ENCODE measurements at regions not wholly inside any gene's neighbourhood (a gene's known extent, or its start where the extent isn't known, plus 50 kb on each side); places are given as distances from the start of the nearest gene placed in this dataset.

GRCh38 chr6:94344866-94345265, 925.5 kb upstream of the EPHA7 start:
- no peak for TF ChIP-seq CTCF (IDR thresholded peaks at IDR 0.05)
- Mint-ChIP-seq H3K27ac (ENCODE audit: unreplicated experiment) (no peak overlapping the region), H3K4me3 (ENCODE audit: unreplicated experiment) (no peak overlapping the region), H3K36me3 (ENCODE audit: low read depth) (no peaks in the 10 kb centered on the region), H3K27me3 (ENCODE audit: low read depth) (no peaks in the 10 kb centered on the region), H3K9me3 (ENCODE audit: low read depth) (peaks cover 3% of the 10 kb centered on the region), H3K4me1 (ENCODE audit: low read depth) (no peaks in the 10 kb centered on the region)
- no peak for DNase-seq (ENCODE audit: low spot score)

GRCh38 chr6:94341173-94341572, 921.8 kb upstream of the EPHA7 start:
- TF ChIP-seq CTCF (IDR thresholded peaks at IDR 0.05): no peak
- DNase-seq (ENCODE audit: low spot score): no peak
- Mint-ChIP-seq H3K4me3 (ENCODE audit: unreplicated experiment) (no peak overlapping the region), H3K9me3 (ENCODE audit: low read depth) (peaks cover 3% of the 10 kb centered on the region), H3K27ac (ENCODE audit: unreplicated experiment) (no peak overlapping the region), H3K4me1 (ENCODE audit: low read depth) (no peaks in the 10 kb centered on the region), H3K27me3 (ENCODE audit: low read depth) (no peaks in the 10 kb centered on the region), H3K36me3 (ENCODE audit: low read depth) (no peaks in the 10 kb centered on the region)

- no peak overlapping the region for H3K27ac Mint-ChIP-seq (ENCODE audit: unreplicated experiment)
- H3K4me3 Mint-ChIP-seq (ENCODE audit: unreplicated experiment): no peak overlapping the region
- DNase-seq (ENCODE audit: low spot score): no peak
- no peaks in the 10 kb centered on the region for H3K4me1 Mint-ChIP-seq (ENCODE audit: low read depth)
- H3K9me3 Mint-ChIP-seq (ENCODE audit: low read depth): no peaks in the 10 kb centered on the region
- H3K36me3 Mint-ChIP-seq (ENCODE audit: low read depth): no peaks in the 10 kb centered on the region
- H3K27me3 Mint-ChIP-seq (ENCODE audit: low read depth): no peaks in the 10 kb centered on the region
- peak; percentile 61 for TF ChIP-seq CTCF (IDR thresholded peaks at IDR 0.05)
These were observed 904.5 kb upstream of the EPHA7 start for GRCh38 chr6:94323853-94324252.

- no peak overlapping the region for H3K27ac Mint-ChIP-seq (ENCODE audit: unreplicated experiment)
These were observed 881.2 kb upstream of the EPHA7 start for GRCh38 chr6:94300424-94301144.

GRCh38 chr6:94289131-94289530, 869.8 kb upstream of the EPHA7 start:
- H3K9me3 Mint-ChIP-seq (ENCODE audit: low read depth): peaks cover 2% of the 10 kb centered on the region
- no peak overlapping the region for H3K4me3 Mint-ChIP-seq (ENCODE audit: unreplicated experiment)
- H3K27ac Mint-ChIP-seq (ENCODE audit: unreplicated experiment): no peak overlapping the region
- H3K4me1 Mint-ChIP-seq (ENCODE audit: low read depth): no peaks in the 10 kb centered on the region
- H3K36me3 Mint-ChIP-seq (ENCODE audit: low read depth): no peaks in the 10 kb centered on the region
- no peak for DNase-seq (ENCODE audit: low spot score)
- H3K27me3 Mint-ChIP-seq (ENCODE audit: low read depth): peaks cover 2% of the 10 kb centered on the region
- TF ChIP-seq CTCF (IDR thresholded peaks at IDR 0.05): no peak

More at GRCh38 chr6:94300424-94301144, 881.2 kb upstream of the EPHA7 start:
- no peaks in the 10 kb centered on the region for H3K36me3 Mint-ChIP-seq (ENCODE audit: low read depth)
- peaks cover 2% of the 10 kb centered on the region for H3K9me3 Mint-ChIP-seq (ENCODE audit: low read depth)
- no peaks in the 10 kb centered on the region for H3K27me3 Mint-ChIP-seq (ENCODE audit: low read depth)
- no peak overlapping the region for H3K4me3 Mint-ChIP-seq (ENCODE audit: unreplicated experiment)
- DNase-seq (ENCODE audit: low spot score): no peak
- no peaks in the 10 kb centered on the region for H3K4me1 Mint-ChIP-seq (ENCODE audit: low read depth)
- no peak for TF ChIP-seq CTCF (IDR thresholded peaks at IDR 0.05)

All from chondrocyte (in vitro differentiated cells).